H1 (cell line): ENCODE measurements at regions not wholly inside any gene's neighbourhood (a gene's known extent, or its start where the extent isn't known, plus 50 kb on each side); places are given as distances from the start of the nearest gene placed in this dataset.

Source experiments
- CTCF ChIA-PET: fragments of 300-600 bp; sonication (Branson Sonifier 250); formaldehyde crosslinking; loops from one replicate; lab custom pipeline; 2021; ENCODE audit not compliant: partially characterized antibody; lab: Charles Lee
- POLR2A ChIA-PET: fragments of 300-600 bp; sonication (Branson Sonifier 250); formaldehyde crosslinking; loops from one replicate; lab custom pipeline; 2021; ENCODE audit warnings: inconsistent platforms; ENCODE audit not compliant: partially characterized antibody; lab: Charles Lee
- DNase-seq, 2 experiments: peaks; one replicate each; pipeline versions ENCODE4 v3.0.0 to v3.0.0-alpha.2; 2010 to 2022; ENCODE audit warnings: low spot score in 2 of 2, low read depth in 1 of 2, mixed read lengths in 1 of 2
- FAIRE-seq: peaks from 2 replicates; lab custom pipeline; 2011; peaks lifted over from hg19 to GRCh38; lab: Jason Lieb, UNC
- H2AFZ ChIP-seq: 2 replicates; pipeline ENCODE4 v1.8.1; 2012; ENCODE audit warnings: low read length, inconsistent platforms
- H2AK5ac ChIP-seq: 2 replicates; pipeline ENCODE4 v1.6.1; 2013; ENCODE audit warnings: low read depth, low read length
- H2BK120ac ChIP-seq: replicated peaks from 2 replicates; pipeline ENCODE3; 2013; ENCODE audit warnings: low read depth, low read length, inconsistent platforms
- H2BK12ac ChIP-seq: 2 replicates; pipeline ENCODE4 v1.6.1; 2013; ENCODE audit warnings: low read depth, low read length
- H2BK15ac ChIP-seq: 2 replicates; pipeline ENCODE4 v1.6.1; 2013; ENCODE audit warnings: low read length
- H2BK20ac ChIP-seq: 2 replicates; pipeline ENCODE4 v1.6.1; 2013; ENCODE audit warnings: low read length
- H2BK5ac ChIP-seq: 2 replicates; pipeline ENCODE4 v1.6.1; 2013; ENCODE audit warnings: low read depth, low read length
- H3K14ac ChIP-seq: 2 replicates; pipeline ENCODE4 v1.6.1; 2013; ENCODE audit warnings: inconsistent platforms; ENCODE audit not compliant: insufficient read length
- H3K18ac ChIP-seq: 2 replicates; pipeline ENCODE4 v1.6.1; 2013; ENCODE audit warnings: low read length; ENCODE audit errors: extremely low read depth
- H3K23ac ChIP-seq: 2 replicates; pipeline ENCODE4 v1.6.1; 2013; ENCODE audit warnings: inconsistent platforms; ENCODE audit not compliant: insufficient read length
- H3K23me2 ChIP-seq: 2 replicates; pipeline ENCODE4 v1.6.1; 2013; ENCODE audit warnings: low read depth, low read length
- H3K27ac ChIP-seq: 2 replicates; pipeline ENCODE4 v1.6.1; 2011; ENCODE audit warnings: low read depth, low read length, inconsistent platforms
- H3K27me3 ChIP-seq, 4 experiments: replicated peaks in 1 of 4; 1 replicate in 1 of 4; 2 replicates in 3 of 4; pipeline versions ENCODE4 v1.6.1 to v1.8.1; 2011 to 2013; ENCODE audit warnings: low read length in 3 of 4, mild to moderate bottlenecking in 3 of 4, inconsistent platforms in 2 of 4, mixed read lengths in 2 of 4, moderate library complexity in 1 of 4; ENCODE audit not compliant: control insufficient read depth in 3 of 4, insufficient read depth in 3 of 4; ENCODE audit errors: extremely low read depth in 1 of 4
- H3K36me3 ChIP-seq, 4 experiments: 2 replicates each; pipeline versions ENCODE4 v1.6.1 to v1.8.1; 2011 to 2013; ENCODE audit warnings: mild to moderate bottlenecking in 4 of 4, low read length in 3 of 4, moderate library complexity in 2 of 4, control low read depth in 1 of 4, inconsistent platforms in 1 of 4; ENCODE audit not compliant: insufficient read depth in 4 of 4, control insufficient read depth in 2 of 4
- H3K4ac ChIP-seq: replicated peaks from 2 replicates; pipeline ENCODE3; 2013; ENCODE audit warnings: low read length, low read depth, mixed read lengths, inconsistent platforms; ENCODE audit not compliant: insufficient read length
- H3K4me1 ChIP-seq, 4 experiments: replicated peaks in 1 of 4; 1 replicate in 1 of 4; 2 replicates in 3 of 4; pipeline versions ENCODE4 v1.6.1 to v1.8.1; 2011 to 2013; ENCODE audit warnings: low read length in 3 of 4, inconsistent platforms in 2 of 4, mixed read lengths in 1 of 4; ENCODE audit not compliant: insufficient read depth in 4 of 4, control insufficient read depth in 3 of 4
- H3K4me2 ChIP-seq, 2 experiments: 2 replicates each; pipeline versions ENCODE4 v1.6.1 to v1.8.1; 2011 to 2013; ENCODE audit warnings: low read depth in 2 of 2, low read length in 2 of 2, control low read depth in 1 of 2, inconsistent platforms in 1 of 2, mild to moderate bottlenecking in 1 of 2; ENCODE audit not compliant: insufficient read depth in 1 of 2
- H3K4me3 ChIP-seq, 4 experiments: fragments of 200-600, 300-600 bp in 1 of 4; sonication (generic), shearing (Covaris generic), sonication (Bioruptor Twin) in 1 of 4; 2 replicates each; pipeline versions ENCODE4 v1.5.1 to v1.8.1; 2011 to 2016; ENCODE audit warnings: low read length in 4 of 4, low read depth in 3 of 4, control low read depth in 2 of 4, inconsistent platforms in 2 of 4, mild to moderate bottlenecking in 2 of 4, mixed read lengths in 1 of 4, moderate library complexity in 1 of 4; ENCODE audit not compliant: insufficient read depth in 2 of 4; ENCODE audit errors: extremely low read depth in 1 of 4
- H3K56ac ChIP-seq: replicated peaks from 2 replicates; pipeline ENCODE3; 2013; ENCODE audit warnings: low read depth, mild to moderate bottlenecking, mixed read lengths, low read length, inconsistent platforms; ENCODE audit not compliant: insufficient read length
- H3K79me1 ChIP-seq: 2 replicates; pipeline ENCODE4 v1.6.1; 2013; ENCODE audit warnings: low read depth, low read length, control low read depth
- H3K79me2 ChIP-seq, 2 experiments: 2 replicates each; pipeline versions ENCODE4 v1.6.1 to v1.8.1; 2012 to 2013; ENCODE audit warnings: low read length in 2 of 2, mild to moderate bottlenecking in 2 of 2, inconsistent platforms in 1 of 2; ENCODE audit not compliant: insufficient read depth in 2 of 2, control insufficient read depth in 1 of 2
- H3K9ac ChIP-seq, 4 experiments: replicated peaks in 1 of 4; 1 replicate in 1 of 4; 2 replicates in 3 of 4; pipeline versions ENCODE4 v1.6.1 to v1.8.1; 2011 to 2013; ENCODE audit warnings: low read depth in 3 of 4, low read length in 3 of 4, control low read depth in 2 of 4, mild to moderate bottlenecking in 2 of 4, moderate library complexity in 2 of 4, inconsistent platforms in 1 of 4; ENCODE audit errors: extremely low read depth in 1 of 4
- H3K9me3 ChIP-seq, 2 experiments: 2 replicates each; pipeline versions ENCODE4 v1.6.1 to v1.8.1; 2012 to 2013; ENCODE audit warnings: mild to moderate bottlenecking in 2 of 2, moderate library complexity in 2 of 2, control low read depth in 1 of 2, inconsistent platforms in 1 of 2, low read depth in 1 of 2, low read length in 1 of 2, mixed read lengths in 1 of 2; ENCODE audit not compliant: insufficient read depth in 2 of 2
- H4K20me1 ChIP-seq, 2 experiments: replicated peaks in 1 of 2; 2 replicates each; pipeline versions ENCODE3 to v1.8.1; 2011 to 2013; ENCODE audit warnings: inconsistent platforms in 2 of 2, low read length in 2 of 2, mild to moderate bottlenecking in 1 of 2; ENCODE audit not compliant: insufficient read depth in 2 of 2, control insufficient read depth in 1 of 2
- H4K5ac ChIP-seq: 2 replicates; pipeline ENCODE4 v1.6.1; 2013; ENCODE audit warnings: low read length, low read depth, mixed read lengths, inconsistent platforms; ENCODE audit not compliant: insufficient read length
- H4K8ac ChIP-seq: 2 replicates; pipeline ENCODE4 v1.8.0; 2013; ENCODE audit warnings: mild to moderate bottlenecking, moderate library complexity, low read length, inconsistent platforms; ENCODE audit not compliant: insufficient read depth; ENCODE audit errors: extremely low read depth
- H4K91ac ChIP-seq: replicated peaks from 2 replicates; pipeline ENCODE3; 2013; ENCODE audit warnings: low read length, mixed read lengths, inconsistent platforms; ENCODE audit not compliant: insufficient read length
- ASH2L ChIP-seq: fragments of 200-600, 300-600 bp; sonication (generic); IDR thresholded peaks from one replicate; pipeline ENCODE4 v1.7.1; 2017; ENCODE audit warnings: low read length
- BCL11A ChIP-seq, 2 experiments: IDR thresholded peaks; one replicate each; pipeline ENCODE4 v1.6.1; 2011; ENCODE audit warnings: low read depth in 2 of 2, low read length in 2 of 2, mild to moderate bottlenecking in 2 of 2
- BRCA1 ChIP-seq: IDR thresholded peaks from 2 replicates; pipeline ENCODE4 v1.6.1; 2012; ENCODE audit warnings: low read depth, low read length, improper control_type of control experiment
- EGR1 ChIP-seq: IDR thresholded peaks from 2 replicates; pipeline ENCODE4 v1.6.1; 2011; ENCODE audit warnings: low read depth, low read length, borderline replicate concordance
- RBBP5 ChIP-seq: IDR thresholded peaks from 2 replicates; pipeline ENCODE4 v1.7.1; 2012; ENCODE audit warnings: low read depth, mild to moderate bottlenecking, inconsistent platforms, low read length, moderate library complexity, borderline replicate concordance
- RXRA ChIP-seq: IDR thresholded peaks from 2 replicates; pipeline ENCODE4 v1.6.1; 2011; ENCODE audit warnings: low read depth, mild to moderate bottlenecking, low read length, moderate library complexity; ENCODE audit not compliant: insufficient read depth
- SAP30 ChIP-seq: fragments of 300-600 bp; sonication (generic); IDR thresholded peaks from 2 replicates; pipeline ENCODE4 v1.7.1; 2012; ENCODE audit warnings: low read length, moderate library complexity, mild to moderate bottlenecking, inconsistent platforms; ENCODE audit not compliant: insufficient read depth, insufficient replicate concordance
- SP1 ChIP-seq: IDR thresholded peaks from 2 replicates; pipeline ENCODE4 v1.6.1; 2011; ENCODE audit warnings: low read depth, low read length
- TAF1 ChIP-seq: IDR thresholded peaks from 2 replicates; pipeline ENCODE4 v1.6.1; 2011; ENCODE audit warnings: mild to moderate bottlenecking, low read depth, low read length
- TAF7 ChIP-seq: optimal IDR thresholded peaks from 2 replicates; pipeline ENCODE3; 2011; ENCODE audit warnings: low read depth, mild to moderate bottlenecking, inconsistent platforms, low read length, moderate library complexity, borderline replicate concordance
- TCF12 ChIP-seq: IDR thresholded peaks from 2 replicates; pipeline ENCODE4 v1.6.1; 2011; ENCODE audit warnings: low read depth, mild to moderate bottlenecking, low read length
- YY1 ChIP-seq: IDR thresholded peaks from 2 replicates; pipeline ENCODE4 v1.6.1; 2011; ENCODE audit warnings: low read depth, mild to moderate bottlenecking, low read length
- WGBS, 2 experiments: shearing (Covaris generic) in 1 of 2; methylation state at CpG; one replicate each; pipeline versions ENCODE4 v1.1.6 to v1.1.7; 2013 to 2015; ENCODE audit warnings: low lambda C conversion rate in 2 of 2, mixed read lengths in 2 of 2, inconsistent platforms in 1 of 2, low coverage in 1 of 2, missing lambda C conversion rate in 1 of 2; ENCODE audit not compliant: insufficient replicate concordance in 2 of 2, insufficient coverage in 1 of 2, insufficient read length in 1 of 2; ENCODE audit errors: extremely low coverage in 1 of 2, missing lambda C conversion rate in 1 of 2; 5-methylcytosine and 5-hydroxymethylcytosine counted together

DNA sequence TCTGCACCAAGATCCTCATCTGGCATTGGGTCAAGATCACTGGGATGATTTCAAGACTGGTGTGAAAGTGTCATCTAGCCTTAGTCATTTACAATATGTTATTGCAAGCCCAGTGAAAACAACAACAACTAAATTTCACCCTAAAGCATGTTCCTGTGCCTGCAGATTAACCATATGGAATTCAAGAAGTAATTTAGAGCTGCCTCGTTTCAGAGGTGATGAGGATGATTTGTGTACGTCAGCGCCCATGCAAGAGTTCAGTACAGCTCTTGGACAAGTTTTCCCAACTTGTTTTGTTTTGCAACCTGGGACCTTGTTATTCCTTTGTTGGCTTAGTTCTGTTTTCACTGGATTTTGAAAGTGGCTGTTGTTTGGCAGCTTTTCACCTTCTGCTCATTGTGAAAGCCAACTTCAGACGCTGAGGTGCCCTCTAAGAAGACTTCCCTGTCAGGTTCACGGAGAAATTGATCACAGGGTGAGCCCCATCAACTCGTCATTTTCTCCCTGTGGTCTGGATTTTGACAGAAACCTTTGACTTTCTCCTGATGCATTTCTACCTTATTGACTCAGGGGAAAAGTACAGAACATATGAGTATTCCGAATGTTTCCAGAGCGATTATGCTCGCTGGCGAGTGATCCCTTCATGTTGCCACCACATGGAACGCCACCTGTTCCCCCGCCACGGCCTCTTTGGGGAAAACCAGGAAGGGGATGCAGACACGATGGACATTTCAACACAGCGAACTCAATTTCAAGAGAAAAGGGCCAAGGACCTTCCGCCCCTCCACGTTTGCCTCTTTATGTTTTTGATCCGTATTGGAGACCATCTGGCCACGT, 85.6 kb downstream of the FOXL1 start:
- no peak overlapping the region for H4K5ac ChIP-seq
- H3K4ac ChIP-seq = no peak overlapping the region
- H3K27me3 ChIP-seq = no peaks in the 10 kb centered on the region; a peak in 1 of 7 replicates
- no peak overlapping the region for H3K9ac ChIP-seq
- H2BK12ac ChIP-seq = no peak overlapping the region
- H3K9me3 ChIP-seq = 0 out of 4 replicates have a peak, but pooled peaks cover 0 to 2% of the 10 kb centered on the region in 2 experiments
- H3K79me1 ChIP-seq = no peaks in the 10 kb centered on the region
- H3K4me1 ChIP-seq = peaks cover 0 to 5% (median 2%) of the 10 kb centered on the region in 4 experiments; a peak in 5 of 7 replicates
- no peak overlapping the region for H3K4me2 ChIP-seq
- H2BK15ac ChIP-seq = no peak overlapping the region
- no peak overlapping the region for H3K18ac ChIP-seq
- H2BK20ac ChIP-seq = no peak overlapping the region
- no peak overlapping the region for H2BK120ac ChIP-seq
- H2AFZ ChIP-seq = no peak overlapping the region
- no peaks in the 10 kb centered on the region for H3K36me3 ChIP-seq
- no peak for FAIRE-seq
- H4K8ac ChIP-seq = no peak overlapping the region
- H3K79me2 ChIP-seq = no peaks in the 10 kb centered on the region
- H3K23ac ChIP-seq = no peak overlapping the region
- CTCF ChIA-PET = no interaction called here
- H3K56ac ChIP-seq = no peak overlapping the region
- peaks cover 4% of the 10 kb centered on the region; the same call in 1 of the 2 replicates for H3K23me2 ChIP-seq
- H3K4me3 ChIP-seq = no peak overlapping the region
- POLR2A ChIA-PET = no interaction called here
- WGBS, 2 experiments = 96% methylated on average over 19 of the region's 19 CpGs; no CpG with 5 or more reads in 1 of the 2 experiments
- no peak overlapping the region for H3K14ac ChIP-seq
- no peak overlapping the region for H3K27ac ChIP-seq
- no peak overlapping the region for H4K91ac ChIP-seq
- H2BK5ac ChIP-seq = no peak overlapping the region
- H4K20me1 ChIP-seq = no peaks in the 10 kb centered on the region
- no peak overlapping the region for H2AK5ac ChIP-seq
- DNase-seq = no peak
- TF ChIP-seq BRCA1 (no peak), TAF7 (no peak), TAF1 (no peak), RXRA (no peak), EGR1 (no peak), BCL11A (IDR thresholded peaks at IDR 0.05; ENCODE audit: low read depth in 2 of 2, low read length in 2 of 2) (no peak), RBBP5 (no peak), TCF12 (no peak), SP1 (no peak), YY1 (no peak), SAP30 (no peak), ASH2L (no peak)
